Esophagus (tissue), 2 donors: ENCODE measurements at regions not wholly inside any gene's neighbourhood (a gene's known extent, or its start where the extent isn't known, plus 50 kb on each side); places are given as distances from the start of the nearest gene placed in this dataset.

Experiments used
- H3K27ac ChIP-seq, 2 donors: one replicate each; pipeline ENCODE4 v1.5.1; 2013; ENCODE audit warnings: low read depth in 2 of 2, mild to moderate bottlenecking in 2 of 2, inconsistent platforms in 1 of 2, low read length in 1 of 2, moderate library complexity in 1 of 2
- H3K27me3 ChIP-seq, 2 donors: one replicate each; pipeline ENCODE4 v1.6.1; 2013; ENCODE audit warnings: low read length in 2 of 2, control low read depth in 1 of 2, mild to moderate bottlenecking in 1 of 2; ENCODE audit not compliant: insufficient read depth in 2 of 2, control insufficient read depth in 1 of 2
- H3K36me3 ChIP-seq, 2 donors: one replicate each; pipeline ENCODE4 v1.6.1; 2013; ENCODE audit warnings: low read length in 1 of 2; ENCODE audit not compliant: control insufficient read depth in 2 of 2, insufficient read depth in 2 of 2
- H3K4me1 ChIP-seq, 2 donors: one replicate each; pipeline ENCODE4 v1.6.1; 2013; ENCODE audit warnings: low read length in 1 of 2; ENCODE audit not compliant: control insufficient read depth in 2 of 2, insufficient read depth in 2 of 2
- H3K4me3 ChIP-seq, 2 donors: one replicate each; pipeline ENCODE4 v1.5.1; 2013; ENCODE audit warnings: low read length in 2 of 2, mild to moderate bottlenecking in 2 of 2, low read depth in 1 of 2, moderate library complexity in 1 of 2
- H3K9me3 ChIP-seq, 2 donors: one replicate each; pipeline ENCODE4 v1.6.1; 2013; ENCODE audit warnings: mild to moderate bottlenecking in 2 of 2, low read depth in 1 of 2, low read length in 1 of 2, moderate library complexity in 1 of 2; ENCODE audit not compliant: control insufficient read depth in 2 of 2, insufficient read depth in 1 of 2
- WGBS, 2 donors: extraction: QIAGEN DNeasy Blood & Tissue Kit; methylation state at CpG; one replicate each; pipeline ENCODE4 v1.1.7; 2013; 5-methylcytosine and 5-hydroxymethylcytosine counted together
- donor health status: healthy with polysubstance abuse.
- donor health status: Bipolar disorder and iron deficiency.

GRCh38 chr17:33983824-33984574, 271.1 kb upstream of the CCL2 start:
- Histone ChIP-seq H3K4me3 (no peak overlapping the region), H3K9me3 (no peaks in the 10 kb centered on the region), H3K27me3 (no peaks in the 10 kb centered on the region), H3K4me1 (peaks cover 0 to 3% of the 10 kb centered on the region in 2 donors), H3K27ac (peak overlapping the region; percentile 27 to 52), H3K36me3 (no peaks in the 10 kb centered on the region)
- 45 to 58% methylated on average over 6 of the region's 6 CpGs for WGBS, 2 donors

- no peaks in the 10 kb centered on the region for H3K36me3 ChIP-seq
- peaks cover 0 to 10% of the 10 kb centered on the region in 2 donors for H3K4me1 ChIP-seq
- 0% methylated on average over 1 of the region's 1 CpG for WGBS, 2 donors
- H3K27me3 ChIP-seq = no peaks in the 10 kb centered on the region
- no peak overlapping the region for H3K4me3 ChIP-seq
- H3K9me3 ChIP-seq = no peaks in the 10 kb centered on the region
- H3K27ac ChIP-seq = no peak overlapping the region
Measured at GRCh38 chr17:33986088-33986487, 269.0 kb upstream of the CCL2 start.

- H3K27ac ChIP-seq = no peak overlapping the region
- WGBS, 2 donors = 66 to 70% methylated on average over 2 of the region's 2 CpGs
- no peak overlapping the region for H3K4me3 ChIP-seq
- no peaks in the 10 kb centered on the region for H3K27me3 ChIP-seq
- no peaks in the 10 kb centered on the region for H3K36me3 ChIP-seq
- no peaks in the 10 kb centered on the region for H3K9me3 ChIP-seq
- peaks cover 0 to 10% of the 10 kb centered on the region in 2 donors for H3K4me1 ChIP-seq
Measured at GRCh38 chr17:33986566-33986965, 268.5 kb upstream of the CCL2 start.

- Histone ChIP-seq H3K36me3 (no peaks in the 10 kb centered on the region), H3K4me1 (peaks cover 0 to 7% of the 10 kb centered on the region in 2 donors), H3K9me3 (no peaks in the 10 kb centered on the region), H3K27me3 (no peaks in the 10 kb centered on the region), H3K4me3 (no peak overlapping the region), H3K27ac (no peak overlapping the region)
- 81 to 87% methylated on average over 2 of the region's 2 CpGs for WGBS, 2 donors
Measured at GRCh38 chr17:33987162-33987561, 267.9 kb upstream of the CCL2 start.

- Histone ChIP-seq H3K27me3 (no peaks in the 10 kb centered on the region), H3K36me3 (no peaks in the 10 kb centered on the region), H3K4me3 (no peak overlapping the region), H3K27ac (peak overlapping the region; percentile 24 to 65), H3K9me3 (no peaks in the 10 kb centered on the region), H3K4me1 (peaks cover 0 to 7% of the 10 kb centered on the region in 2 donors)
- WGBS, 2 donors = 49 to 50% methylated on average over 8 of the region's 8 CpGs
Measured at GRCh38 chr17:33989361-33990148, 265.5 kb upstream of the CCL2 start.

- peaks cover 0 to 7% of the 10 kb centered on the region in 2 donors for H3K4me1 ChIP-seq
- no peaks in the 10 kb centered on the region for H3K27me3 ChIP-seq
- H3K4me3 ChIP-seq = no peak overlapping the region
- H3K36me3 ChIP-seq = no peaks in the 10 kb centered on the region
- no peak overlapping the region for H3K27ac ChIP-seq
- WGBS, 2 donors = 50 to 63% methylated on average over 3 of the region's 3 CpGs
- no peaks in the 10 kb centered on the region for H3K9me3 ChIP-seq
Measured at GRCh38 chr17:33990943-33991706, 264.0 kb upstream of the CCL2 start.

- Histone ChIP-seq H3K27me3 (no peaks in the 10 kb centered on the region), H3K9me3 (no peaks in the 10 kb centered on the region), H3K27ac (no peak overlapping the region), H3K4me3 (no peak overlapping the region), H3K36me3 (no peaks in the 10 kb centered on the region), H3K4me1 (peaks cover 0 to 7% of the 10 kb centered on the region in 2 donors)
- 66 to 73% methylated on average over 5 of the region's 5 CpGs for WGBS, 2 donors
Measured at GRCh38 chr17:33992113-33992512, 263.0 kb upstream of the CCL2 start.

GRCh38 chr17:34000639-34001038, 254.4 kb upstream of the CCL2 start:
- no peaks in the 10 kb centered on the region for H3K36me3 ChIP-seq
- WGBS, 2 donors = 25 to 59% methylated on average over 1 of the region's 1 CpG

GRCh38 chr17:34001246-34001645, 253.8 kb upstream of the CCL2 start:
- no peak overlapping the region for H3K4me3 ChIP-seq

More at GRCh38 chr17:34000639-34001038, 254.4 kb upstream of the CCL2 start:
- Histone ChIP-seq H3K4me3 (no peak overlapping the region), H3K27ac (no peak overlapping the region), H3K9me3 (peaks cover 3 to 4% of the 10 kb centered on the region in 2 donors), H3K4me1 (peaks cover 0 to 1% of the 10 kb centered on the region in 2 donors), H3K27me3 (no peaks in the 10 kb centered on the region)

More at GRCh38 chr17:34001246-34001645, 253.8 kb upstream of the CCL2 start:
- 94 to 97% methylated on average over 2 of the region's 2 CpGs for WGBS, 2 donors
- Histone ChIP-seq H3K9me3 (peaks cover 3 to 4% of the 10 kb centered on the region in 2 donors), H3K27me3 (no peaks in the 10 kb centered on the region), H3K27ac (no peak overlapping the region), H3K4me1 (peaks cover 0 to 1% of the 10 kb centered on the region in 2 donors), H3K36me3 (no peaks in the 10 kb centered on the region)
